A549 (cell line): ENCODE measurements at regions not wholly inside any gene's neighbourhood (a gene's known extent, or its start where the extent isn't known, plus 50 kb on each side); places are given as distances from the start of the nearest gene placed in this dataset.

ENCODE experiments used
- ATAC-seq, 2 experiments: fragments of 200-7000 bp in 1 of 2; fragments of >200 bp in 1 of 2; cut with Nextera tagmentation in 1 of 2; cut with Tn5 transposase in 1 of 2; 3 replicates each; pipeline versions ENCODE4 v1.8.0 to v1.9.1; 2018 to 2020; ENCODE audit warnings: mild to moderate bottlenecking in 1 of 2, moderate library complexity in 1 of 2
- CTCF ChIA-PET: fragments of 300-600 bp; sonication (Branson Sonifier 250); formaldehyde crosslinking; extraction: SDS; loops from one replicate; lab custom pipeline; 2021; ENCODE audit warnings: antibody characterized with exemption, inconsistent platforms; lab: Yijun Ruan, JAX
- POLR2A ChIA-PET: fragments of 350-600 bp; formaldehyde crosslinking; extraction: SDS; loops from one replicate; lab custom pipeline; 2021; ENCODE audit warnings: antibody characterized with exemption, inconsistent platforms; lab: Yijun Ruan, JAX
- DNase-seq, 2 experiments: peaks; one replicate each; pipeline versions ENCODE4 v3.0.0 to v3.0.0-alpha.2; 2011 to 2016; ENCODE audit warnings: low read depth in 1 of 2, low spot score in 1 of 2
- FAIRE-seq: peaks from 2 replicates; lab custom pipeline; 2011; peaks lifted over from hg19 to GRCh38; lab: Jason Lieb, UNC
- H3K27ac ChIP-seq, 2 experiments: fragments of >200 bp; sonication (Bioruptor Twin); formaldehyde crosslinking; 3 replicates each; pipeline ENCODE4 v1.5.1; 2016 to 2017
- H3K4me1 ChIP-seq: fragments of >200 bp; sonication (Bioruptor Twin); formaldehyde crosslinking; 3 replicates; pipeline ENCODE4 v1.6.1; 2016
- H3K4me2 ChIP-seq: fragments of >200 bp; sonication (Bioruptor Twin); formaldehyde crosslinking; 3 replicates; pipeline ENCODE4 v1.6.1; 2016
- H3K4me3 ChIP-seq: fragments of >200 bp; sonication (Bioruptor Twin); formaldehyde crosslinking; 3 replicates; pipeline ENCODE4 v1.5.1; 2016
- H3K9me3 ChIP-seq: fragments of >200 bp; sonication (Bioruptor Twin); formaldehyde crosslinking; 3 replicates; pipeline ENCODE4 v1.6.1; 2016
- ATOH8 ChIP-seq: fragments of 250-450 bp; sonication (Bioruptor Pico); IDR thresholded peaks from 2 replicates; pipeline ENCODE4 v1.5.0; 2020; ENCODE audit warnings: low read depth, mild to moderate bottlenecking, moderate library complexity
- BCL3 ChIP-seq: fragments of >200 bp; sonication (Bioruptor Twin); formaldehyde crosslinking; IDR thresholded peaks from 3 replicates; pipeline ENCODE4 v1.6.1; 2016
- CBX8 ChIP-seq: fragments of 200-600 bp; sonication (generic); IDR thresholded peaks from 2 replicates; pipeline ENCODE4 v1.6.1; 2016
- CHD2 ChIP-seq: fragments of 150-350 bp; IDR thresholded peaks from 2 replicates; pipeline ENCODE4 v1.6.1; 2014; ENCODE audit warnings: low read length; ENCODE audit not compliant: partially characterized antibody
- E2F6 ChIP-seq: IDR thresholded peaks from 2 replicates; pipeline ENCODE4 v1.6.1; 2012; ENCODE audit warnings: low read depth, borderline replicate concordance
- EHMT2 ChIP-seq: fragments of 200-600 bp; sonication (generic); IDR thresholded peaks from 2 replicates; pipeline ENCODE4 v1.6.1; 2016; ENCODE audit warnings: antibody characterized with exemption, low read depth, mild to moderate bottlenecking, moderate library complexity
- ELK1 ChIP-seq: fragments of 150-350 bp; IDR thresholded peaks from 2 replicates; pipeline ENCODE4 v1.6.1; 2014; ENCODE audit warnings: low read depth, mild to moderate bottlenecking, low read length
- EP300 ChIP-seq, 2 experiments: fragments of >200 bp; sonication (Bioruptor Twin); formaldehyde crosslinking; IDR thresholded peaks; 2 replicates in 1 of 2; 3 replicates in 1 of 2; pipeline ENCODE4 v1.6.1; 2016 to 2017
- ESRRA ChIP-seq: fragments of 150-350 bp; IDR thresholded peaks from 2 replicates; pipeline ENCODE4 v1.6.1; 2014; ENCODE audit warnings: mild to moderate bottlenecking, low read length, borderline replicate concordance
- HDAC2 ChIP-seq: fragments of 200-600 bp; sonication (generic); IDR thresholded peaks from 2 replicates; pipeline ENCODE4 v1.6.1; 2016
- HES2 ChIP-seq: fragments of >200 bp; sonication (Bioruptor Twin); formaldehyde crosslinking; IDR thresholded peaks from 2 replicates; pipeline ENCODE4 v1.6.1; 2016
- HMGXB4 ChIP-seq: fragments of 250-450 bp; sonication (Bioruptor Pico); IDR thresholded peaks from 2 replicates; pipeline ENCODE4 v1.5.0; 2021; ENCODE audit warnings: mild to moderate bottlenecking, moderate library complexity, borderline replicate concordance
- HOXA7 ChIP-seq: fragments of 250-450 bp; sonication (Bioruptor Pico); IDR thresholded peaks from 2 replicates; pipeline ENCODE4 v1.5.0; 2020; ENCODE audit warnings: mild to moderate bottlenecking, moderate library complexity
- HOXB13 ChIP-seq: fragments of 250-450 bp; sonication (Bioruptor Pico); IDR thresholded peaks from 2 replicates; pipeline ENCODE4 v1.5.0; 2020; ENCODE audit warnings: low read depth, mild to moderate bottlenecking, moderate library complexity
- HOXB5 ChIP-seq: fragments of 250-450 bp; sonication (Bioruptor Pico); IDR thresholded peaks from 2 replicates; pipeline ENCODE4 v1.5.0; 2020; ENCODE audit warnings: mild to moderate bottlenecking, moderate library complexity
- JUN ChIP-seq, 2 experiments: fragments of >200 bp; sonication (Bioruptor Twin); formaldehyde crosslinking; IDR thresholded peaks; 2 replicates in 1 of 2; 3 replicates in 1 of 2; pipeline ENCODE4 v1.6.1; 2016 to 2017
- JUNB ChIP-seq: fragments of >200 bp; sonication (Bioruptor Twin); formaldehyde crosslinking; IDR thresholded peaks from 2 replicates; pipeline ENCODE4 v1.6.1; 2016
- MYC ChIP-seq: IDR thresholded peaks from 2 replicates; pipeline ENCODE4 v1.6.1; 2012; ENCODE audit warnings: mild to moderate bottlenecking, inconsistent platforms, low read length, improper control_type of control experiment, borderline replicate concordance
- NPAS2 ChIP-seq: fragments of 250-450 bp; sonication (Bioruptor Pico); IDR thresholded peaks from 2 replicates; pipeline ENCODE4 v1.8.0; 2022; ENCODE audit warnings: mild to moderate bottlenecking, moderate library complexity, borderline replicate concordance
- NR3C1 ChIP-seq: fragments of >200 bp; sonication (Bioruptor Twin); formaldehyde crosslinking; IDR thresholded peaks from 3 replicates; pipeline ENCODE4 v1.6.1; 2017
- POLR2A ChIP-seq: IDR thresholded peaks from 2 replicates; pipeline ENCODE4 v1.6.1; 2012; ENCODE audit warnings: mild to moderate bottlenecking, low read length
- POLR2AphosphoS2 ChIP-seq: conservative IDR thresholded peaks from 2 replicates; pipeline ENCODE4 v1.6.1; 2012; ENCODE audit warnings: low read length, improper control_type of control experiment, inconsistent platforms
- RCOR1 ChIP-seq: fragments of 150-350 bp; IDR thresholded peaks from 2 replicates; pipeline ENCODE4 v1.6.1; 2014; ENCODE audit warnings: antibody characterized with exemption, low read length, low read depth
- RNF2 ChIP-seq: fragments of 200-600 bp; sonication (generic); IDR thresholded peaks from 2 replicates; pipeline ENCODE4 v1.6.1; 2016; ENCODE audit warnings: low read depth, mild to moderate bottlenecking, antibody characterized with exemption, moderate library complexity, borderline replicate concordance
- SMC3 ChIP-seq: fragments of >200 bp; sonication (Bioruptor Twin); formaldehyde crosslinking; IDR thresholded peaks from 3 replicates; pipeline ENCODE4 v1.6.1; 2018; ENCODE audit warnings: inconsistent platforms
- TP53 ChIP-seq: fragments of 250-450 bp; sonication (Bioruptor Pico); IDR thresholded peaks from 2 replicates; pipeline ENCODE4 v1.5.0; 2021; ENCODE audit warnings: mild to moderate bottlenecking, moderate library complexity
- USF2 ChIP-seq: fragments of 450-650 bp; IDR thresholded peaks from 2 replicates; pipeline ENCODE4 v1.6.1; 2014; ENCODE audit warnings: antibody characterized with exemption
- ZFP36 ChIP-seq: fragments of 450-650 bp; IDR thresholded peaks from 2 replicates; pipeline ENCODE4 v1.6.1; 2014; ENCODE audit warnings: borderline replicate concordance; ENCODE audit not compliant: partially characterized antibody
- ZNF302 ChIP-seq: fragments of 250-450 bp; sonication (Bioruptor Pico); IDR thresholded peaks from 2 replicates; pipeline ENCODE4 v1.9.0; 2021; ENCODE audit warnings: inconsistent platforms, mild to moderate bottlenecking, moderate library complexity
- ZSCAN20 ChIP-seq: fragments of 250-450 bp; sonication (Bioruptor Pico); IDR thresholded peaks from 2 replicates; pipeline ENCODE4 v1.8.0; 2022; ENCODE audit warnings: mild to moderate bottlenecking, moderate library complexity
- WGBS: methylation state at CpG from one replicate; pipeline ENCODE4 v1.1.6; 2017; ENCODE audit errors: missing lambda C conversion rate; 5-methylcytosine and 5-hydroxymethylcytosine counted together

- H3K4me2 ChIP-seq, result no peak overlapping the region
- TF ChIP-seq EP300 (IDR thresholded peaks at IDR 0.05), result no peak
- no peak for TF ChIP-seq JUNB
- no peak for TF ChIP-seq RCOR1
- no peak for TF ChIP-seq SMC3
- TF ChIP-seq USF2, result no peak
- no peak for TF ChIP-seq ATOH8
- TF ChIP-seq E2F6, result no peak
- no peak for TF ChIP-seq HDAC2
- no peak for TF ChIP-seq BCL3
- no peak for TF ChIP-seq ESRRA
- no peak for TF ChIP-seq HOXB5 (CRISPR knock-in tag)
- TF ChIP-seq JUN (IDR thresholded peaks at IDR 0.05), result no peak
- TF ChIP-seq RNF2, result no peak
- no peak for TF ChIP-seq HOXB13 (CRISPR knock-in tag)
- TF ChIP-seq ELK1, result no peak
- no peak for TF ChIP-seq CHD2
- TF ChIP-seq ZFP36, result no peak
- TF ChIP-seq CBX8, result no peak
- TF ChIP-seq POLR2AphosphoS2, result no peak
- TF ChIP-seq, all 56 proteins: peak for 0
- no peak for DNase-seq
- ChIA-PET POLR2A (no interaction called here), CTCF (interaction anchor here (0.5 kb wide), 1 partner anchor 213 kb away, joined by 3 read pairs; no protein-coding TSS in a partner anchor)
- whole genome bisulfite sequencing, result 77% methylated on average over 10 of the region's 14 CpGs
- Histone ChIP-seq H3K9me3 (no peaks in the 10 kb centered on the region), H3K27ac (no peak overlapping the region), H3K4me3 (no peak overlapping the region), H3K4me1 (no peaks in the 10 kb centered on the region)
- FAIRE-seq, result no peak
- no peak for ATAC-seq
These were observed 234.9 kb downstream of the TECRL start for GRCh38 chr4:64174247-64174882.

GRCh38 chr4:64166365-64166764 is 242.9 kb downstream of the TECRL start:
- no peaks in the 10 kb centered on the region for H3K9me3 ChIP-seq
- H3K4me2 ChIP-seq, result no peak overlapping the region
- FAIRE-seq (no peak), ATAC-seq (no peak), DNase-seq (no peak)
- no peaks in the 10 kb centered on the region for H3K4me1 ChIP-seq
- H3K4me3 ChIP-seq, result no peak overlapping the region
- H3K27ac ChIP-seq, result no peak overlapping the region
- ChIA-PET CTCF (no interaction called here), POLR2A (no interaction called here)
- WGBS, result 36% methylated on average over 3 of the region's 3 CpGs
- TF ChIP-seq HMGXB4 (CRISPR knock-in tag) (no peak), ZSCAN20 (CRISPR knock-in tag) (no peak), NPAS2 (no peak), ELK1 (no peak), MYC (no peak), NR3C1 (no peak), BCL3 (no peak), EHMT2 (no peak), HOXA7 (CRISPR knock-in tag) (no peak), TP53 (no peak), HES2 (no peak), ZNF302 (CRISPR knock-in tag) (no peak), POLR2A (no peak)
